C4-2B (cell line): ENCODE measurements at regions not wholly inside any gene's neighbourhood (a gene's known extent, or its start where the extent isn't known, plus 50 kb on each side); places are given as distances from the start of the nearest gene placed in this dataset.
"Not testable (repeated sequence)": the region's sequence is repeated elsewhere in the genome, so short reads cannot be mapped to it uniquely, and the experiment has no call there.

Experiments used
- ZFX ChIP-seq: fragments of 450-650 bp; IDR thresholded peaks from 2 replicates; pipeline ENCODE4 v1.6.1; 2017
- TF ChIP-seq, protein P1 (sequence below): fragments of 450-650 bp; conservative IDR thresholded peaks from 2 replicates; pipeline ENCODE4 v1.5.1; 2017; ENCODE audit warnings: mild to moderate bottlenecking

- TF ChIP-seq, protein P1, sequence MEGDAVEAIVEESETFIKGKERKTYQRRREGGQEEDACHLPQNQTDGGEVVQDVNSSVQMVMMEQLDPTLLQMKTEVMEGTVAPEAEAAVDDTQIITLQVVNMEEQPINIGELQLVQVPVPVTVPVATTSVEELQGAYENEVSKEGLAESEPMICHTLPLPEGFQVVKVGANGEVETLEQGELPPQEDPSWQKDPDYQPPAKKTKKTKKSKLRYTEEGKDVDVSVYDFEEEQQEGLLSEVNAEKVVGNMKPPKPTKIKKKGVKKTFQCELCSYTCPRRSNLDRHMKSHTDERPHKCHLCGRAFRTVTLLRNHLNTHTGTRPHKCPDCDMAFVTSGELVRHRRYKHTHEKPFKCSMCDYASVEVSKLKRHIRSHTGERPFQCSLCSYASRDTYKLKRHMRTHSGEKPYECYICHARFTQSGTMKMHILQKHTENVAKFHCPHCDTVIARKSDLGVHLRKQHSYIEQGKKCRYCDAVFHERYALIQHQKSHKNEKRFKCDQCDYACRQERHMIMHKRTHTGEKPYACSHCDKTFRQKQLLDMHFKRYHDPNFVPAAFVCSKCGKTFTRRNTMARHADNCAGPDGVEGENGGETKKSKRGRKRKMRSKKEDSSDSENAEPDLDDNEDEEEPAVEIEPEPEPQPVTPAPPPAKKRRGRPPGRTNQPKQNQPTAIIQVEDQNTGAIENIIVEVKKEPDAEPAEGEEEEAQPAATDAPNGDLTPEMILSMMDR: not testable (repeated sequence)
- not testable (repeated sequence) for TF ChIP-seq ZFX
Measured at GRCh38 chr10:4597898-4598297, 228.1 kb upstream of the AKR1E2 start.
